Cardiac muscle cell (in vitro differentiated cells and primary cell): ENCODE measurements at regions not wholly inside any gene's neighbourhood (a gene's known extent, or its start where the extent isn't known, plus 50 kb on each side); places are given as distances from the start of the nearest gene placed in this dataset.
A peak's percentile ranks its signal among the peaks of the same experiment; 100 is the strongest.

Experiments used
- DNase-seq, 2 donors: peaks; one replicate each; pipeline versions ENCODE4 v3.0.0 to v3.0.0-alpha.2; 2010 to 2017; ENCODE audit warnings: low read depth in 1 of 2, low spot score in 1 of 2
- H3K27ac ChIP-seq: fragments of 200-600 bp; sonication (generic); 2 replicates; pipeline ENCODE4 v1.5.1; 2016
- H3K27me3 ChIP-seq: fragments of 200-600 bp; sonication (generic); 2 replicates; pipeline ENCODE4 v1.6.0; 2016; ENCODE audit warnings: control low read depth
- H3K36me3 ChIP-seq: fragments of 200-600 bp; sonication (generic); 2 replicates; pipeline ENCODE4 v1.5.1; 2016; ENCODE audit warnings: control low read depth
- H3K4me1 ChIP-seq: fragments of 200-600 bp; sonication (generic); 2 replicates; pipeline ENCODE4 v1.8.1; 2017; ENCODE audit warnings: low read depth, mild to moderate bottlenecking, mixed run types
- H3K4me3 ChIP-seq: fragments of 200-600 bp; sonication (generic); 2 replicates; pipeline ENCODE4 v1.5.1; 2016; ENCODE audit warnings: mild to moderate bottlenecking
- H3K9me3 ChIP-seq: fragments of 200-600 bp; sonication (generic); 2 replicates; pipeline ENCODE4 v1.5.1; 2017; ENCODE audit warnings: low read depth, mild to moderate bottlenecking, control low read depth
- CTCF ChIP-seq: IDR thresholded peaks from 2 replicates; pipeline ENCODE4 v1.5.1; 2012; ENCODE audit warnings: low read depth, mild to moderate bottlenecking, low read length

DNA sequence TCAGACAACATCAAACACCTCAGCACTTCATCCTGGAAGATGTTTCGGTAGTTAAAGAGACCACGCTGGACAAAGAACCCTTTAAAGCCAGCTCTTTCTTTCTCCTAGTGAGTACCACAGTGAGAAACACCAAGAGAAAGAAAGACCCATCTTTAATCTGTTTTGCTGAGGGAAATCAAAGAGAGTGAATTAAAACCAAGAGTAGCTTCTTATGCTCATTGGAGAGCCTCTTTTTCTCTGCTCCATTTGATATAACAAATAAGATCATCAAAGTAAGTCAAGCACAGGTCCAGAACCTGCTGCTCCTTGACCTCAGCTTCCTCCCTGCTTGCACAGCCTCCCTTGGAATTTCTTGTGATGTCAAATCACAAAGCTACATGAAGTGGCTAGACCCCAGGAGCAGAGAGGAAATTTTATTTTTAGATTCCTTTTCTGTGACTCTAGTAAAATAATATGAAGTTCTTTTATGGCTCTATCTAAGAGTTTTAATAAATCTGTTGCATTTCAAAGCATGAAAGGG, 436.4 kb downstream of the C3orf38 start:
- H3K27ac ChIP-seq, result no peak overlapping the region
- DNase-seq, result no peak
- no peaks in the 10 kb centered on the region for H3K27me3 ChIP-seq
- H3K36me3 ChIP-seq, result no peaks in the 10 kb centered on the region
- H3K9me3 ChIP-seq, result no peaks in the 10 kb centered on the region
- no peaks in the 10 kb centered on the region for H3K4me1 ChIP-seq
- H3K4me3 ChIP-seq, result no peak overlapping the region
- TF ChIP-seq CTCF, result no peak

GRCh38 chr3:88589138-88589537, 439.4 kb downstream of the C3orf38 start:
- no peaks in the 10 kb centered on the region for H3K4me1 ChIP-seq
- no peak for TF ChIP-seq CTCF
- H3K27ac ChIP-seq, result no peak overlapping the region
- H3K27me3 ChIP-seq, result no peaks in the 10 kb centered on the region
- no peak for DNase-seq
- no peaks in the 10 kb centered on the region for H3K36me3 ChIP-seq
- no peaks in the 10 kb centered on the region for H3K9me3 ChIP-seq
- no peak overlapping the region for H3K4me3 ChIP-seq

DNA sequence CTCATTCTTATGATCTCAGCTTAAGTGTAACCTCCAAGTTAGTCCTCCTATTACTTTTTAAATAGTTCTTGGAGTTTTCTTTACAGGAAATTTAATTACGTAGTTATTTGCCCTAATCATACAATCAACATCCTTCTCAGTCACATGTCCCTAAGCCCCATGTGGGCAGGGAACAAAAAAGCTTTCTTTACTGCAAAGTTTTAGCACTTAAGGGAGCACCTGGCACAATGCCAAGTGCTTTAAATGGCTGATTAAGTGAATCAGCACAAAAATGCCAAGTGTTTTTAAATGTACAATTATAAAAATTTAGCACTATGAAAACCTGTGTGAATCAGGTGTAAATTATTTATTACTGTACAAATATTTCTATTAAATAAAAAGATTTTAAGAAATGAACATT, 445.3 kb downstream of the C3orf38 start:
- no peak for TF ChIP-seq CTCF
- Histone ChIP-seq H3K36me3 (no peaks in the 10 kb centered on the region), H3K4me3 (no peak overlapping the region), H3K4me1 (no peaks in the 10 kb centered on the region), H3K9me3 (no peaks in the 10 kb centered on the region), H3K27me3 (no peaks in the 10 kb centered on the region), H3K27ac (no peak overlapping the region)
- DNase-seq, result peak in 1 of 2 donors; percentile 23

DNA sequence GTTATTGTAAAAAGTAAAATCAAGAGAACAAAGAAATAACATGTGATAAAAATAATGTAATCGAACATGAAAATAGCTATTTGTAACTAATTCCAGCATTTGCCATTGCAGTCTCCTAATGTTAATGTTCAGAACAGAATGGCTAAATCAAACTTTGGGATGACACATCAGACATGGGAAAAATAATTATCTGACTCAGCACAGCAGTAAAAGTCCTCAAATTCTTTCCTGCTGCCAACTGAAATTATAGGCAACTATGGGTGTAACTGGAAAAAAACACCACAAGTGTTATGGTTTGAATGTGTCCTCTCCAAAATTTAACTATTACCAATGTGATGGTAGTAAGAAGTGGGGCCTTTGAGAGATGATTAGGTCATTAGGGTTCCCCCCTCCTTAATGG, 446.7 kb downstream of the C3orf38 start:
- TF ChIP-seq CTCF, result no peak
- H3K36me3 ChIP-seq, result no peaks in the 10 kb centered on the region
- H3K27me3 ChIP-seq, result no peaks in the 10 kb centered on the region
- no peak overlapping the region for H3K27ac ChIP-seq
- no peaks in the 10 kb centered on the region for H3K9me3 ChIP-seq
- H3K4me1 ChIP-seq, result no peaks in the 10 kb centered on the region
- H3K4me3 ChIP-seq, result no peak overlapping the region
- DNase-seq, result no peak

GRCh38 chr3:88610820-88611219, 461.1 kb downstream of the C3orf38 start:
- H3K27ac ChIP-seq, result no peak overlapping the region
- DNase-seq, result no peak
- no peaks in the 10 kb centered on the region for H3K9me3 ChIP-seq
- no peak for TF ChIP-seq CTCF
- no peaks in the 10 kb centered on the region for H3K27me3 ChIP-seq
- H3K36me3 ChIP-seq, result no peaks in the 10 kb centered on the region
- no peak overlapping the region for H3K4me3 ChIP-seq
- no peaks in the 10 kb centered on the region for H3K4me1 ChIP-seq

DNA sequence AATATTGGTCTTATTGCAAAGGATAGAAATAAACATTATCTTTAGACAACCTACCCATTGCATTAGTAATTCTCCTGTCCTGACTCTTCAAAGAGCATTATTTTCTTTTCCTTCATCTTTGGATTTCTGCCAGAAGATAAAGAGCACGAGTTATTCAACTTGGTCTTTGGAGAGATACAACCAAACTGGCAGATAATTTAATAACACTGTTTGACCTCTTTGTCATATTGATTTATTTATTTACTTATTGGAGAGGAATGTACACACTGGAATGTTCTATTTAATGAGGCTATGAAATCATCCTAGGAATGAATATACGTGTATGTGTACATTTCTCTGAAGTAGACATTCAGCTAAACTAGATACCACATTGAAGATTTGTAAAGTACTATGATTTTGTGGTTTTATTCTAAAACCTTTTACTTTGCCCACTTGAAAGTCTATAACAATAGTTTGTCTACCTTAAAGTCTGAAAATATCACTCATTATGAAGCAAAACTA, 462.1 kb downstream of the C3orf38 start:
- no peak for DNase-seq
- Histone ChIP-seq H3K4me3 (no peak overlapping the region), H3K9me3 (no peaks in the 10 kb centered on the region)

More for the DNA sequence above, 462.1 kb downstream of the C3orf38 start:
- Histone ChIP-seq H3K4me1 (no peaks in the 10 kb centered on the region), H3K27ac (no peak overlapping the region), H3K36me3 (no peaks in the 10 kb centered on the region), H3K27me3 (no peaks in the 10 kb centered on the region)
- TF ChIP-seq CTCF, result no peak
